ENCODE measurements at regions not wholly inside any gene's neighbourhood (a gene's known extent, or its start where the extent isn't known, plus 50 kb on each side); places are given as distances from the start of the nearest gene placed in this dataset.

- TF ChIP-seq CTCF (IDR thresholded peaks at IDR 0.05; ENCODE audit: insufficient read depth, low read length) (no peak), POLR2AphosphoS5 (IDR thresholded peaks at IDR 0.05; ENCODE audit: low read depth) (no peak), SPI1 (IDR thresholded peaks at IDR 0.05; ENCODE audit: borderline replicate concordance, low read depth) (no peak)
Measured at GRCh38 chr1:55935236-55935635, 644.1 kb downstream of the PLPP3 start.
